GM12874 (cell line): ENCODE measurements at regions not wholly inside any gene's neighbourhood (a gene's known extent, or its start where the extent isn't known, plus 50 kb on each side); places are given as distances from the start of the nearest gene placed in this dataset.

Experiments used
- TF ChIP-seq, protein P1 (sequence below): IDR thresholded peaks from 2 replicates; pipeline ENCODE4 v1.5.1; 2011; ENCODE audit warnings: low read depth, mild to moderate bottlenecking, control low read depth, low read length, moderate library complexity; ENCODE audit not compliant: insufficient read depth

DNA sequence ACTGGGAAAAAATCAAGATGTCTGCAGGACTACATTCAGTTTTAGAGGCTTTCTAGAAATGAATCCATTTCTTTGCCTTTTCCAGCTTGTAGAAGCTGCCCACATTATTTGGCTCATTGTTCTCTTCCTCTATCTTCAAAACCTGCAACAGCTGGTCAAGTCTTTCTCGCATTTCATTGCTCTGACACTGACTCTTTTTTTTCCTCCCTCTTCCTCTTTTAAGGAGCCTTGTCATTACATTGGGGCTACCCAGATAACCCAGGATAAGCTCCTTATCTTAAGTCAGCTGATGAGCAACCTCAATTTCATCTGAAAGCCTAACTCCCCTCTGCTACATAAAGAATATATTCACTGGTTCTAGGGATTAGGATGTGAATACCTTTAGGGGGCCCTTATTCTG, 53.2 kb upstream of the CEP162 start:
- TF ChIP-seq, protein P1, sequence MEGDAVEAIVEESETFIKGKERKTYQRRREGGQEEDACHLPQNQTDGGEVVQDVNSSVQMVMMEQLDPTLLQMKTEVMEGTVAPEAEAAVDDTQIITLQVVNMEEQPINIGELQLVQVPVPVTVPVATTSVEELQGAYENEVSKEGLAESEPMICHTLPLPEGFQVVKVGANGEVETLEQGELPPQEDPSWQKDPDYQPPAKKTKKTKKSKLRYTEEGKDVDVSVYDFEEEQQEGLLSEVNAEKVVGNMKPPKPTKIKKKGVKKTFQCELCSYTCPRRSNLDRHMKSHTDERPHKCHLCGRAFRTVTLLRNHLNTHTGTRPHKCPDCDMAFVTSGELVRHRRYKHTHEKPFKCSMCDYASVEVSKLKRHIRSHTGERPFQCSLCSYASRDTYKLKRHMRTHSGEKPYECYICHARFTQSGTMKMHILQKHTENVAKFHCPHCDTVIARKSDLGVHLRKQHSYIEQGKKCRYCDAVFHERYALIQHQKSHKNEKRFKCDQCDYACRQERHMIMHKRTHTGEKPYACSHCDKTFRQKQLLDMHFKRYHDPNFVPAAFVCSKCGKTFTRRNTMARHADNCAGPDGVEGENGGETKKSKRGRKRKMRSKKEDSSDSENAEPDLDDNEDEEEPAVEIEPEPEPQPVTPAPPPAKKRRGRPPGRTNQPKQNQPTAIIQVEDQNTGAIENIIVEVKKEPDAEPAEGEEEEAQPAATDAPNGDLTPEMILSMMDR = no peak

DNA sequence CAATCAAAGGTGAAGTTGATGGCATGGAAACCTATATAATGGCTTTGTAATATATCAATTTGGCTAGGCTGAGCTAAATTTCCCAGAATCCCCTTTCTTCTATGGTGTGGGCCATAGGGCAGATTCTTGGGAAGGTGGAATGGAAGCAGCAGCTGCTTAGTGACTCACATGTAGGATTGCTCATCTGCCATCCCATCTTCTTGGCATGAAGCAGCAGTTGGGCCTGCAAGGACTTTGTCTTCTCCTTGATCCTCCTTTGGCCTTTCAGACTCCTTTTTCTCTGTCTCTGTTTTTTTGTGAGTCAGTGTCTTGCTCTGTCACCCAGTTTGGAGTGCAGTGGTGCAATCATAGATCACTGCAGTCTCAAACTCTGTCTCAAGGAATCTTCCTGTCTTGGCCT, 52.6 kb upstream of the CEP162 start:
- TF ChIP-seq, protein P1 = no peak

DNA sequence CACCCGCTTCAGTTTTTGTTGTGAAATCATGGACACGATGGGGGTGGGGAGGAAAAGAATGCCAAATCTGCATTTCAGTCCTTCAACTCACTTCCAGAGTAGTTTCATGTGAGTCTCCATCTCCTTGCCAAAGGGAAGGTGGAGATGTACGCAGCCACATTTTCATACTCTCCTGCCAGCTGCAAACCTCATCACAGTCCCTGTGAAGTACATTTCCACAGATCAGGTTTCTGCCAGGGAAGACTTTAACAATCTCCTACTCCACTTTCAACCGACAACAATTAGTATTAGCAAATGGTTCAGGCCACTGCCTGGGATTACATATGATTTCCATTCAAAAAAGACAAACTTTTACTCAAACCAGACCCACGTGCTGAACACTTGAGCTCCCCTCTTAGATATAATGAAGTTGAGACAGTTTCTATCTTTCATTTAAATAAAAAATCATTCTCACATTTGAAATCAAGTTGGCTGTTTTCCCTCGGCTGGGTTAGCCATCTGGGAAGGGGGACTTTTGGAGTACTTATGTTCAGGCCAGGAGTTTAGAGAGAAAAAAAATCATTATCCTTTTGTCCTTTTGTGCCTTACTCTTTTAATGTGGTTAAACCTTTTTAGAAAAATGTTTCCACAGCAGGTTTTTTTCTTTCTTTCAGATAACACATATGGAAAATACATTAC, 51.0 kb upstream of the CEP162 start:
- TF ChIP-seq, protein P1 = no peak
